HG02852 (cell line): ENCODE measurements at regions not wholly inside any gene's neighbourhood (a gene's known extent, or its start where the extent isn't known, plus 50 kb on each side); places are given as distances from the start of the nearest gene placed in this dataset.
"Not testable (repeated sequence)": the region's sequence is repeated elsewhere in the genome, so short reads cannot be mapped to it uniquely, and the experiment has no call there.

Experiments used
- ATAC-seq: cut with Tn5 transposase; IDR thresholded peaks from one replicate; pipeline ENCODE4 v1.9.1; 2021; ENCODE audit warnings: mild to moderate bottlenecking, moderate library complexity; ENCODE audit not compliant: unreplicated experiment

DNA sequence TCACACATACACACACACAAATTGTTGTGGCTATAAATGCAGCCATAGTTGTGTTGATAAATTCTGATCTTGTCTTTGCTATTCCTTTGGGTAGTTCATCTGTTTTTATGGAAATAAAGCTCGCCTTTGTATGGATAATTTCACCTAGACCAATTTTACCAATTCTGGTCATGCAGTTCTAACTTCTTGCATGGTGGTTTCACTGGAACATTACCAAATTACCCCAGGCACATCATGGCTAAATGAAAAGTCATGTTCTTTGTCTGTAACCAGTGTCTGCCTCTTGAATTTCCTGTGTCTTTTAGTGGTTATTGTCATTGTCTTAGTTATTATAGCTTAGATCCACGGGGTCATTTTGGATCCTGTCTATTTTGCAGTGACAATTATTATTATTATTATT, 50.3 kb upstream of the TMC1 start:
- no peak for ATAC-seq

DNA sequence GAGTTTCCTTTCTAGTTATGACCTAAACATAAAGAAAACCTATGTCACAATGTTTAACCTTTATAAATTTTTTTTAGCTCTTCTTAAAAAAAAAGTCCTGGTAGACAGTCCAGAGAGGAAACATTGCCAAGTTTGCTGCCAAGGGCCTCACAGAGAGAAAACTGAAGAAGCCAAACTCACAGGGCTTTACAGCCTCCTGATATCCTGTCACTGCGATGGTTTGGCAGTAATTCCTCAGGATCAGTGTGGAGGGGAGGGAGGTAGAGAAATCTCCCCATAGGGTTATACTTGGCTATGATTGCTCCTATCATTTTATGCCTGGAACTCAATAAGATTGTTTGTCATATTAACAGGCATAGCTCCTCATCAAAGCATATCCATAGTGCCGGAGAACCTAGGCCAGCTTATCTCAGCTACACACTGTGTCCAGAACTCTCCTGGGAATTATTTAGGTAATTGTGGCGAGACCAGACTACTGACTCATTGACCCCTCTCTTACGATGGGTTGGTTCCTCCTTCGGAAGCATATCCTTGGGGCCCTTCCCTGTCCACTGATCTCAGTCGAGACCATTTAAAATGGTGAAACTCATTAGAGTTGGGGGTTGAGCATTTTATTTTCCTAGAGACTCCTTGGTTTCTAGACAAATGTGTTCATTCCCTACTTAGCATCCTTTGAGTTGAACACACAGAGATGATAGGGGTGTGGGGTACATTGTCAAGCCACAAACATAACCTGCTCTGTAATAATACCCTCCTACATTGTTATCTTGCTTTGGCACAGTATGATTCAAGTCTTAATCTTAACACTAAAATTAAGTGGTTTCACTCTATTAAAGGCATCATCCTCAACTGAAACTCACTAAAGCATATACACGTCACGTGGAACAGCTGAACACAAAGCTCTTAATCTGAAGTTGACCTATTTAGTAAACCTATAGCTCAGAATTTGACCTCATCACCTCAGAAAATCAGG, 53.4 kb upstream of the TMC1 start:
- ATAC-seq, result no peak

DNA sequence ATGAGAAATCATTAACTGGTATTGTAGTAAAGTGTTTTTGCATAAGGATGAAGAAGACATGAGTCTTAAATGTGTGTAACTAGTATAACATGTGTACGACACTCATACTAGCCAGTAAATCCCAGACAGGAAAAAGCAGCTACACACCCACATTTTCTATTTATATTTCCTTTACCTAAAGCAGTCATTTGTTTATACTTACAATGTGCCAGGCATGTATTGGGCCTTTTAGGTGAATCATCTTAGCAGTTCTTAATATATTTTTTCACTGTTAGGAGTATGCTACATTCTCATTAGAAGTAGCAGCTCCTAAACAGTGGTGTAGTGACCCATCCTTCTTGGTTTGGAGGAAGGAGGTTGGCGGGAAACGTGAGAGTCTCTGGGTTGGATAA, 55.8 kb upstream of the TMC1 start:
- ATAC-seq, result no peak

DNA sequence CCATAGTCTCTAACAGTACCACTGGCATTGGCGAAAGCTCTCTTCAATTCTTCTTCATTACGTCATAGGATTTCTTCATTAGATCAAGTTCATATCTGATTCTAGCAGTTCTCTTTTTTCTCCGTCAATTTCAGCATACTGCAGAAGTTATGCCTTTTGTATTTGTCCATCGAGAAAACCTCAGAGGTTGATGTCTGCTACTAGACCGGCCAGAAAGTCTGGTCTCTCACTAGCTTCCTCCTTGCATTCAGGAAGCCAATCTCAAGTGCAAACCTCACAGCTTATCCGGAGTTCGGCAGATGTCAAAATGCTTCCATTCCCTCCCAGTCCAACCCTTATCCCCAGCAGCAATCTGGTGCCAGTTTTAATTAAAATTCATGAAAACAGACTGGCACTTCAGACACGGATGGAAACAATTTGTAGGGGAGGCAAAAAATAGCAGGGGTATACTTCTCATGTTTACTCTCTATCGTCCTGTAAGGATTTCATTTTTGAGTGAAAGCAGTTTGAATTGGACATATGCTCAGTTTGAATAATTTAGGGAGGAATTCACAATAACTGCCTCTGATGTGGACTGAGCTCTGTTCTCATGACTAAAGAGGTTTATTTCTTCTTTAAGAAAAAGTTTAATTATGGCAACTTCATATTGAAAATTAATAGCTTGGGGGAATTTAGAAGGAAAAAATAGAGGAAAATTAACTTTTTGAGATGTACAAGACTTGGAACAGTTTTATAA, 56.4 kb upstream of the TMC1 start:
- ATAC-seq, result peak; percentile 60

DNA sequence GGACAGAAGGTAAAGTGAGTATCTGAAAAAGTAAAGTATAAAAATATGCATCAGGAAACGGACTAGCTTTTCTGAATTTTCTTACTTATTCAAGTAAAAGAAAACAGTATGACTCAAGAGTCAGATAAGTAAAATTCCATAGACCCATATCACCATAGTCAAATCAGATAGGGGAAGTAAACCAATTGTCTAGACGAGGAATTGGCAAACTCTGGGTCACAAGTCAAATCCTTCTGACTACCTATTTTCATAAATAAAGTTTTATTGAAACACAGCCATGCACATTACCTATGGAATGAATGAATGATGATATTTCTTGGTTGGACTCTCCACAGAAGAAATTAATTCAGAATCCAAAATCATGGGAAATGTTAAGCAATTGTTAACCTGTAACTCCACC, 59.1 kb upstream of the TMC1 start:
- no peak for ATAC-seq

DNA sequence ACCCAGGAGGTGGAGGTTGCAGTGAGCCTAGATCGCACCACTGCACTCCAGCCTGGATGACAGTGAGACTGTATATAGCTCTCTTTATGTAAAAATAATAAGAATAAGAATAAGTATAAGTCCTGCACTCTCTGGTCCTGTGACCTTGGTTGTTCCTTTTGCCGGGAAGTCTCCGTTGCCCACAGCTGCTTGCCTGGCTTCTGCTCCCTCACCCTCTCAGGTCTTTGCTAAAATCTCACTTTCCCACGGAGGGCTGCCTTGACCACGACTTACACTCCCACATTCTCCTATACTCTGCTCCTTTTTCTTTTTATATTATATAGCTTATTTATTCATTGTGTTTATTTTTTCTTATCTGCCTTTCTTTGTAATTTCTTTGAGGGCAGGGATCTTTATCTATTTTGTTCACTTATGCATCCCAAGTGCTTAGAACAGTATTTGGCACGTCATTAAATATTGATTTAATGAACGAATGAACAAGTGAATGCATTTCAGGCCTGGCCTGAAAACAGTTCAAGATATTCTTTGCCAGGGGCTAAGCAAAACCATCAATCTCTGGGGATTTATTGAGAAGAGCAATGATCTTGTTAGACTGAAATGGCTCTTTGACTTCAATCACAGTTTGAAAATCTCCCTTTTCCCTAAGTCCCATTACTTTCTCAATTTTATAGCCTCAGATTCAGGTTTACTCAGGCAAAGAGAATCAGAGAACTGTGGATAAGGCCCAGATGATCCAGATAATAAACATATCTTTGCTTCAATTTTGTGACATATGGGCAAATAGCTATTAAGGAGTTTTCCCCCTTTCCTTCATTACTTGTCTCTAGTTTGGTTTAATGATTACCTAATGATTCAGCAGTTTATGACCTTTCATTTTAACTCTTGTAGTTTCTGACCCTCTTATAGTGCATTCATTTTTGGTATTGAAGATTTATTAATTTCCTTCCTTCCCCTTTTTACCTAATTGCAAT, 60.8 kb upstream of the TMC1 start:
- ATAC-seq, result no peak

DNA sequence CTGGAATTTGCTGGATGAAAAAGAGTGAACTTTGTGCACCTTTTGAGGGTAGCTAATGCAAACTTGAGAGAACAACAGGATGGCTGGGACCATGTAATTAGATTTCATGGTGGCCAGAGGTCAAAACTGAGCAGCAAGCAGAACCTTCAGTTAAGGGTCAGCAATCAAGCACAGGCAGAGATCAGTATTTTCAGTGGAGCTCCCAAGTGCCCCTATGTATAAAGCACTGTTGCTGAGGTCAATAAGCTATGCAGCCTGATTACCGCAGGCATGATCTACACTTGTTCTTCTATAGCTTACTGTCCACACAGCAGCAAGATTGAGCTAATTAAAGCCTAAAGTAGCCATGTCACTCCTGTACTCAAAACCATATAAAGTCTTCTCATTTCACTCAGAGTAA, 62.1 kb upstream of the TMC1 start:
- no peak for ATAC-seq

DNA sequence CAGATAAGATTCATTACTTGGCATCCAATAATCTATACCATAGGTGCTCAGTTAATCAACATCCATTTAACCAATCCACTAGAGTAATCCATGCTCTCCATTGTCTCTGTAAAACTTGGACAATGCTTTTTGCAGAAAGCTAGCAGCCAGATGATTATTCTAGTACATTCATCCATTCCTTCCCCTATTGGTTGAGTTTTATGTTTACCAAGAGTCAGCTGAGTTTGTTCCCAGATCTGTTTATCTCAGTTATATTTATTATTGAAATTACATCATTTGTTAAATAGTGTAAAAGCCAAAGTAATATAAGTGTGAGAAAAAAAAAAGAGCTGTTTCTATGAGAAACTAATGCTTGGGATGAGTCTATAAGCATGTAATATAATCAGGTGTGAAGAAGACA, 63.3 kb upstream of the TMC1 start:
- ATAC-seq, result no peak

DNA sequence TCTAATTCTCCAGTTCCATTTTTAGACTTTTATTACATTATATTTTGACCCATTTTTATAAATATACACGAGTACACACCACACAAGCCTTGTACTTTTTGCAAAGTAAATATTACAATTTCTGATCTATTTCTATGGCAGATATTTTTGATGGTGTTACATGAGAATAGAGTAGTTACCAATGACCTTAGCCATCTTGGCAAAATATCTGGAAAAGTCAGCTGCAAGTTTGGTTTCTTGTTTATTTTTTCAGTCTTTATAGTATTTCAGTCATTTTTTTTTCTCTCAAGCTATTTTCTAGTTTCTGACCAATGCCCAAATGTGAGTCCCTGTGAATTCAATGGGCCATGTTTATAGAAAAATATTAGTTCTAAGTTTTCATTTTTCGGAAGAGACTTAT, 64.0 kb upstream of the TMC1 start:
- no peak for ATAC-seq

DNA sequence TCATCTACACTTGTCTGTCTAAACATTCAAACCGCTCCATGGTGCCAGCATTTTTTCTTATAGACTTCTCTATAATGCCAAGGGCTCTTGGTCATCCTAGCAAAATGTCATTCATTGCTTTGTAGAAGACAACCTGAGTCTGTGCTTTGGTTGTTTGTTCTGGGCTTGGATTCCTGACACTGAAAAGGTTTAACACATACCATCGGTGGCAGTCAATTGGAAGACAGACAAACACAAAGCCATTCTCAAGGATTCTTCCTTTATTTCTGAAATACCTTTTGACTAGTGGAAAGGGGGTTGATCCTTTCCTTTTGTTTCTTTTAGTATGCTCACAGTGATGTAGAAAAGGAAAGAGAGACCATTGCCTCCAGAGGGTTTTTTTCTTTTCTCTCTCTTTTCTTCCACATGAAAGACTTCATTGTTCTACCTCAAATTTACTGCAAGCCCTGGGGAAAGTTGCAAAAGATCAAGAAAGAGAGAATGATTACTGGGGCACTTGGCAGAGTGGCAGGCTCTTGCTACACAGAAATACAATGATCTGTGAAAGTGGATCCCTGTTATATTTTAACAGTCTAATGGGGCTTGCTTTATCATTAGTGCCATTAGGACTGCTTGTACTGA, 66.4 kb upstream of the TMC1 start:
- ATAC-seq, result no peak

DNA sequence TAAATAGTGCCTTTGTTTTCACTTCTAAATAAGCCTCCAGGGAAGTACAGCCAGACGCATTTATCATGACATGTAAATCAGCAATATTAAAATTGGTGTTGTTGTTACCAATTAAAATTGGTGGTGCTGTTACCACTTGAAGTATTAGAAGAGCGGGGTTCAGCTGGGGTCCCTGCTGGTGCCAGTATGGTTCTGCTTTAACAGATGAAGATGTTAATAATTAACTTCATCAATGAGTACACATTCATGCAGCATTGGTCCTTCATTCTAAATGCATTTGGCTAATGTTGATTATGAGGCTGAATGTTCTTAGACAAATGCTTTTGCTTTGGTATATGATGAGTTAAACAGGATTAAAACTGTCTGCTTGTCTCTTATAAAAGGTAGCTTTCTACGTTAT, 67.6 kb upstream of the TMC1 start:
- no peak for ATAC-seq

DNA sequence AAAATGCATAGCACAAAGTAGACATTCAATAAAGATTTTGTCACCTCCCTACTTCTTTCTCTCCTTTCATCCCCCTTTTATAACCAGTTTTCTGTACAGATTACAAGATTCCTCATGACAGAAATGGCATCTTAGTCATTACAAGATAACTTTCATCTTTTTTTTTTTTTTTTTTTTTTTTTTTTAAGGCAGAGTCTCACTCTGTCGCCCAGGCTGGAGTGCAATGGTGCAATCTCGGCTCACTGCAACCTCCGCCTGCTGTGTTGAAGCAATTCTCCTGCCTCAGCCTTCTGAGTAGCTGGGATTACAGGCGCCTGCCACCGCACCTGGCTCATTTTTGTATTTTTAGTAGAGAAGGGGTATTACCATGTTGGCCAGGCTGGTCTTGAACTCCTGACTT, 75.2 kb upstream of the TMC1 start:
- not testable (repeated sequence) for ATAC-seq

DNA sequence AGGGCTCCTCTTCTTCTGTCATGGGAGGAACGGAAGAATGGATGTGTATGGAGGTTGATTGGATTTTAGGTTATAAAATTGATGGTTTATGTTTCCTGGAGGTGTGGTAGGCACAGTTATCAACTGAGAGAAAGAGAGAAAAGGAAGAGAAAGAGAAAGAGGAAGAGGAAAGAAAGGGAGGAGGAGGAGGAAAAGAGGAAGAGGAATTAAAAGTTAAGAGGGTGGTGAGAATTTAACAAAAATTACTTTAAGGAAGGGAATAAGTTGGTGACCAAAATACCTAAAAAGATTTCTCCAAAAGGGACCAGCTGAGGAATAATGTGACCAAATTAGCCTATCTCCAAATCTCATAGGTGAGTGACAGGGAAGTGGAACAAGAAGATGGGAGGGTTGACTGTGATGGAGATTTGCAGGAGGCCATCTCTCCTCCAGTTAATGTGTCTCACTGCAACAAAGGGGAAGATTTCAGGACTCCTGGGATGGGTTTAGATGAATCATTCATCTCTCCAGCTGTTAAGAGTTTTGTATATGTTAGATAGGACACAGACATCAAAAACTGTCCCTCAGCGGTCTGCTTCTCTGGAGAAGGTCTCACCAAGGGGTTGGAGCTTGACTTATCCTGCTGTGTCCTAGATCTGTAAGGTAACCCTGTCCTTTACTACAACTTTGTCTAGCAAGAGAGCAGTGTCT, 76.0 kb upstream of the TMC1 start:
- ATAC-seq, result no peak

DNA sequence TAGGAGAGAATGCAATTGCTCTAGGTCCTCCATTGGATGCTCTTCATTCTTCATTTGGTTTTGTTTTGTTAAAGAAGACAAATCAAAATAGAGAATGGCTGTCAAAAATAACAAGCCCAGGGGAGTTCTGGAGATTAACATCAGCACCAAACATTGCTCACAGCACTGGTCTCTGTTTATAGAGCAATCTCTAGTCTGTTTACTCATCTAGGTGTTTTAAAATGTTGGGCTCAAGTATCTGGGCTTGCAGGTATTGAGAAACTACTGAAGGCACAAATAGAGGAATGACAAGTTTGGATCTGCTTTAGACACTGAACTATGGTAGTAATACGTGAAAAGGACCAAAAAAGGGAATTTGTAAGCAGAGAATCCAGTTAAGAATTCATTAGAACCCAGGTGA, 77.0 kb upstream of the TMC1 start:
- peak; percentile 5 for ATAC-seq

DNA sequence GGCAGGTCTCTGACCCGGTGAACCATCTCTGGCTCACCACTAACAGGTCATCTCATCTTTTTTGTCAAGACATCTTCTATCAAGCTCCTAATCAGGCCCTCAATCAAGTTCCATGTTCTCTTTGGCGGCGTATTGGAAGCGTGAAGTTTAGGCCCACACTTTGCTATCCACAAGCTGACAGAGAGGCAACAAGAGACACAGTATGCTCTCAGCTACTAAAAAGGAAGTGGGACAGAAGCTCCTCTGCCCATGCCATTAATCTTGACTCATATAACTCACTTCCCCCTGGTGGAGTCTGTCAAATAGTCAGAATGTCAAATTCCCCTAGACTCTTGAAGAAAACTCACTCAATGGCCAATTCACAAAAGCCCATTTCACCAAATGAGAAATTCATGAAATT, 77.6 kb upstream of the TMC1 start:
- peak; percentile 93 for ATAC-seq

DNA sequence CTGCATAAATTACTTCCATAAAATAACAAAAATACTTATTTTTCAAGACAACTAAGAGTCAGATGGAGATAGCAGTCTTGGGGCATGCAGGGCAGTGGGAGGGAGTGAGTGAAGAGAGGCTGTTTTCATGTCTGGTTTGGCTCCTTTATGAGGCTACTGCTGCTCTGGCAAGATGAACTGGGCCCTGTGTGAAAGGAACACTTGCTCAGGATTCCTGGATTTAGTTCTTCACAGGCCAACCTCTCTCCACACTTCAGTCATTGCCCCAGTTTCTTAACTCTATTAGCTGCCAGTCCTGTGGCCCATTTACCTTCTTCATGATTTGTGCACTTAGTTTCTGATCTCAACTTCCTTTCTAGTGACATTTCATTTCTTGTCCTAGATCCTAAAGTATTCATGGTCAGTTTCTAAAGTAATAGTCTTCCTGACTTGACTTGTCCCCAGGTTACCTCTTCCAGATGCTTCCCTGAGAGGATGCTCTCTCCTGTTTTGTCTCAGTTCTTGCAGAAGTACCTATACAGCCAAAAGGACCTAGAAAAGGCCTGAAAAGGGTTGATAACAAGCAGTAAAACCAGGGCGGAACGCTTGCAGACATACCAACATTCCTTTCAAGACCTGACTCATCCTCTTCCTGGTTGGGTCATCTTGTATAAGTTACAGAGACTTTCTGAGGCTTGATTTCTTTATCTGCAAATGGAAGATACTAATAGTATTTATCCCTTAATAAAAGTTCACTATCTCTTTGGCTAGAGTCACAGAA, 77.0 kb upstream of the ZFAND5 start:
- ATAC-seq, result no peak

DNA sequence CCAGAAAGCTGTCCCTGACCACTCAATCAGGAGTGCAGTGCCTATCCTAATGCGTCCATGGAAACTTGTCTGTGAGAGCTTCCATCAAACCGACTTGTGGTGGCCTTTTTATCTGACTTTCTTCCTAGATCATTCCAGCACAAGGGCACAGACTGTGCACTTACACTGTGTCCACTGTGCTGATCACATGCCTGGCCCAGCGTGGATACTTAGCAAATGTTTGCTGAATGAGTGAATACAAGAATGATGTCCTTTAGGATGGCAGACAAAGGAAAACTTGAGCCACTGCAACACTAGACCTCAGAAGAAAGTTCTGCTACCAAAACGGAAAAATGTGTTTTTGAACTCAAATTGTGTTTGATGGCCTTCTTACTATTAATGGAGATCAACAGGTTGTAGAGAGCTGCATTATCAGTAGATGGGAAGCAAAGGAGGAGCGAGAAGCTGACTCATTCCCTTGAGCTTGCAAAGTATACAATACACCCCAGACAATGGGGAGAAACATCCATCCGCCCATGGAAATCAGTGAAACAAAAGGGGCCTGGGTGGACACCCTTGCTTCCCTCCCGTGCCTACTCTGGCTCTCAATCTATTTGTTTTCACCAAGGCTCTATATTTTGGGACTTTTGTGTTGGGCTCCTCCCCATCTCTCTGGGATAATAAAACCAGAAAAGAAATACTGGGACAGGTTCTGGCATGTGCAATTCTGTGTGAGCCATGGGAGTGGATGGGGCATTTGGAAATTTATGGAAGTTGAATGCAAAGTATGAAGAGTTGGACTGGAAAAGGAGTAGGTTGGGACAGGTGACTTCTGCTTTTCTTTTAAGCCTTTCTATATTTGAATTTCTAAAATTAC, 76.2 kb upstream of the ZFAND5 start:
- no peak for ATAC-seq

DNA sequence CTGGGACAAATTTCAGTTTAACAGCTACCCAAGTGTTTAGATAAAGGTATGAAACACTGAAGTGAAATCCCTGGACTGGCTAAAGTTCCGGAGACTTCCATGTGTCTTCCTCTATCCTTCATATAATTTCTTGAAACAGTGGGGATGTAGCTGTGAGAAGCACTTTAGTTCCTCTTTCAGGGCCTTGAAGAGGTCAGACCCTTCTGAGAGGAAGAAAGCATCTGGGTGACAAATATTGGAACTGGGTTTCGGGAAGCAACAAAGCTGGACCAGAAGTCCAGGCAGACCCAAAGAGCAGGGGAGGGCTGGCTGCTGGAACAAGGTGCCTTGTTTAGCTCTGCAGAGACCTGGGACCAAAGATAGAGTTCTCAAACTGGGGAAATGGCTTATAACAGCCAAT, 75.4 kb upstream of the ZFAND5 start:
- no peak for ATAC-seq
